HepG2 (cell line): ENCODE measurements at regions not wholly inside any gene's neighbourhood (a gene's known extent, or its start where the extent isn't known, plus 50 kb on each side); places are given as distances from the start of the nearest gene placed in this dataset.
A peak's percentile ranks its signal among the peaks of the same experiment; 100 is the strongest.

Experiments
- CSRNP1 ChIP-seq: sonication (generic); formaldehyde crosslinking; IDR thresholded peaks from 2 replicates; pipeline ENCODE4 v1.8.1; 2023; ENCODE audit warnings: mild to moderate bottlenecking, missing genetic modification reagents
- KLF15 ChIP-seq: sonication (generic); formaldehyde crosslinking; IDR thresholded peaks from 2 replicates; pipeline ENCODE4 v1.8.1; 2023; ENCODE audit warnings: borderline replicate concordance, mild to moderate bottlenecking, inconsistent platforms, missing genetic modification reagents, mixed read lengths
- MBNL3 ChIP-seq: fragments of 250-450 bp; sonication (Bioruptor Pico); conservative IDR thresholded peaks from 2 replicates; pipeline ENCODE4 v1.8.0; 2022; ENCODE audit warnings: mild to moderate bottlenecking, inconsistent platforms
- RXRB ChIP-seq: IDR thresholded peaks from 2 replicates; pipeline ENCODE4 v1.6.1; 2016; ENCODE audit warnings: borderline replicate concordance, missing genetic modification reagents, missing compliant biosample characterization
- THAP9 ChIP-seq: sonication (generic); formaldehyde crosslinking; IDR thresholded peaks from 2 replicates; pipeline ENCODE4; 2020; ENCODE audit warnings: missing genetic modification reagents, mild to moderate bottlenecking, borderline replicate concordance
- ZBTB43 ChIP-seq: sonication (generic); formaldehyde crosslinking; conservative IDR thresholded peaks from 2 replicates; pipeline ENCODE4 v1.4.0; 2020; ENCODE audit warnings: missing genetic modification reagents
- ZFP36 ChIP-seq: fragments of 150-350 bp; IDR thresholded peaks from 2 replicates; pipeline ENCODE4 v1.6.1; 2018; ENCODE audit warnings: borderline replicate concordance, low read length, low read depth; ENCODE audit not compliant: partially characterized antibody
- ZHX2 ChIP-seq, 2 experiments: sonication (generic) in 1 of 2; formaldehyde crosslinking in 1 of 2; IDR thresholded peaks; 2 replicates each; pipeline versions ENCODE4 v1.6.1 to v1.9.0; 2014 to 2022; ENCODE audit warnings: antibody characterized with exemption in 1 of 2, borderline replicate concordance in 1 of 2, inconsistent platforms in 1 of 2, low read depth in 1 of 2, missing genetic modification reagents in 1 of 2
- ZNF276 ChIP-seq: sonication (generic); formaldehyde crosslinking; IDR thresholded peaks from 2 replicates; pipeline ENCODE4 v1.4.0; 2020; ENCODE audit warnings: mild to moderate bottlenecking, low read depth, missing genetic modification reagents

- no peak for TF ChIP-seq ZNF276 (CRISPR knock-in tag)
- no peak for TF ChIP-seq THAP9 (CRISPR knock-in tag)
- no peak for TF ChIP-seq KLF15 (CRISPR knock-in tag)
- TF ChIP-seq ZHX2 (IDR thresholded peaks at IDR 0.05; ENCODE audit: low read depth), result no peak
- no peak for TF ChIP-seq ZHX2 (CRISPR knock-in tag; IDR thresholded peaks at IDR 0.05; ENCODE audit: borderline replicate concordance)
- TF ChIP-seq CSRNP1 (CRISPR knock-in tag), result no peak
- peak; percentile 56; the same call in 1 of the 2 replicates for TF ChIP-seq RXRB (CRISPR knock-in tag)
- TF ChIP-seq ZBTB43 (CRISPR knock-in tag), result no peak
- TF ChIP-seq ZFP36, result peak; percentile 19
- TF ChIP-seq MBNL3 (CRISPR knock-in tag), result no peak
Measured at GRCh38 chr13:73451221-73452029, 392.6 kb downstream of the KLF5 start (continued).
